DND-41 (cell line): ENCODE measurements at regions not wholly inside any gene's neighbourhood (a gene's known extent, or its start where the extent isn't known, plus 50 kb on each side); places are given as distances from the start of the nearest gene placed in this dataset.

Source experiments
- ATAC-seq: fragments of 200-7000 bp; cut with Tn5 transposase; 3 replicates; pipeline ENCODE4 v1.9.1; 2021; ENCODE audit warnings: low read depth; ENCODE audit not compliant: insufficient read depth
- DNase-seq: peaks from one replicate; pipeline ENCODE4 v3.0.0-alpha.2; 2020
- H2AFZ ChIP-seq: 2 replicates; pipeline ENCODE4 v1.6.0; 2012; ENCODE audit warnings: low read depth, low read length
- H3K27ac ChIP-seq: 2 replicates; pipeline ENCODE4 v1.5.1; 2012; ENCODE audit warnings: low read length, inconsistent platforms
- H3K27me3 ChIP-seq: fragments of 200-600 bp; sonication (generic); 2 replicates; pipeline ENCODE4 v1.6.0; 2012; ENCODE audit warnings: low read length, mild to moderate bottlenecking, inconsistent platforms; ENCODE audit not compliant: insufficient read depth, poor library complexity
- H3K36me3 ChIP-seq: 2 replicates; pipeline ENCODE4 v1.5.1; 2012; ENCODE audit warnings: low read length, inconsistent platforms; ENCODE audit not compliant: insufficient read depth
- H3K4me1 ChIP-seq: 2 replicates; pipeline ENCODE4 v1.5.1; 2012; ENCODE audit warnings: mild to moderate bottlenecking, low read length; ENCODE audit not compliant: insufficient read depth
- H3K4me2 ChIP-seq: 2 replicates; pipeline ENCODE4 v1.6.0; 2012; ENCODE audit warnings: mild to moderate bottlenecking, moderate library complexity, low read length, inconsistent platforms; ENCODE audit not compliant: insufficient read depth
- H3K4me3 ChIP-seq, 2 experiments: fragments of 200-600 bp in 1 of 2; shearing (Covaris generic) in 1 of 2; 2 replicates each; pipeline ENCODE4 v1.5.1; 2012 to 2016; ENCODE audit warnings: inconsistent platforms in 2 of 2, low read length in 2 of 2, mild to moderate bottlenecking in 2 of 2, low read depth in 1 of 2, moderate library complexity in 1 of 2
- H3K79me2 ChIP-seq: 2 replicates; pipeline ENCODE4 v1.6.0; 2012; ENCODE audit warnings: low read length, inconsistent platforms; ENCODE audit not compliant: insufficient read depth
- H3K9ac ChIP-seq: 2 replicates; pipeline ENCODE4 v1.6.0; 2012; ENCODE audit warnings: low read depth, mild to moderate bottlenecking, inconsistent platforms, low read length, moderate library complexity
- H3K9me3 ChIP-seq: 2 replicates; pipeline ENCODE4 v1.5.1; 2012; ENCODE audit warnings: low read length, moderate library complexity, mild to moderate bottlenecking, inconsistent platforms; ENCODE audit not compliant: insufficient read depth, severe bottlenecking
- H4K20me1 ChIP-seq: 2 replicates; pipeline ENCODE4 v1.6.0; 2012; ENCODE audit warnings: low read length; ENCODE audit not compliant: insufficient read depth
- CTCF ChIP-seq: IDR thresholded peaks from 2 replicates; pipeline ENCODE4 v1.5.1; 2012; ENCODE audit warnings: borderline replicate concordance, low read length, moderate library complexity, mild to moderate bottlenecking; ENCODE audit not compliant: poor library complexity, severe bottlenecking; ENCODE audit errors: extremely low read depth
- EZH2 ChIP-seq: IDR thresholded peaks from 3 replicates; pipeline ENCODE4 v1.6.1; 2012; ENCODE audit warnings: borderline replicate concordance, low read depth, mild to moderate bottlenecking, moderate library complexity, low read length, inconsistent platforms; ENCODE audit not compliant: severe bottlenecking

- H3K27ac ChIP-seq: no peak overlapping the region
- DNase-seq: no peak
- no peak overlapping the region for H3K4me3 ChIP-seq
- no peak overlapping the region for H3K4me2 ChIP-seq
- H3K9ac ChIP-seq: no peak overlapping the region
- H3K79me2 ChIP-seq: no peaks in the 10 kb centered on the region
- no peaks in the 10 kb centered on the region for H3K27me3 ChIP-seq
- H4K20me1 ChIP-seq: no peaks in the 10 kb centered on the region
- no peak for TF ChIP-seq CTCF
- no peak for TF ChIP-seq EZH2
- H3K9me3 ChIP-seq: no peaks in the 10 kb centered on the region
- no peaks in the 10 kb centered on the region for H3K36me3 ChIP-seq
- H2AFZ ChIP-seq: no peak overlapping the region
- no peaks in the 10 kb centered on the region for H3K4me1 ChIP-seq
- ATAC-seq: no peak
Measured at GRCh38 chr4:67141586-67141985, 403.7 kb downstream of the CENPC start.

GRCh38 chr4:67134616-67135015 is 410.7 kb downstream of the CENPC start:
- no peaks in the 10 kb centered on the region for H3K9me3 ChIP-seq
- H3K27ac ChIP-seq: no peak overlapping the region
- ATAC-seq: no peak
- no peaks in the 10 kb centered on the region for H3K36me3 ChIP-seq
- TF ChIP-seq CTCF (no peak), EZH2 (no peak)
- no peaks in the 10 kb centered on the region for H3K27me3 ChIP-seq
- H3K79me2 ChIP-seq: no peaks in the 10 kb centered on the region
- no peak overlapping the region for H3K4me3 ChIP-seq
- no peak for DNase-seq
- H3K4me2 ChIP-seq: no peak overlapping the region
- no peak overlapping the region for H2AFZ ChIP-seq
- no peaks in the 10 kb centered on the region for H3K4me1 ChIP-seq
- no peak overlapping the region for H3K9ac ChIP-seq
- H4K20me1 ChIP-seq: no peaks in the 10 kb centered on the region

- H3K27me3 ChIP-seq: no peaks in the 10 kb centered on the region
- H3K36me3 ChIP-seq: no peaks in the 10 kb centered on the region
- no peaks in the 10 kb centered on the region for H3K4me1 ChIP-seq
- DNase-seq: no peak
- H3K4me3 ChIP-seq: no peak overlapping the region
- no peak for ATAC-seq
- H3K27ac ChIP-seq: no peak overlapping the region
- H3K9me3 ChIP-seq: no peaks in the 10 kb centered on the region
- no peaks in the 10 kb centered on the region for H3K79me2 ChIP-seq
- H4K20me1 ChIP-seq: no peaks in the 10 kb centered on the region
- TF ChIP-seq CTCF (no peak), EZH2 (no peak)
- no peak overlapping the region for H3K4me2 ChIP-seq
- no peak overlapping the region for H2AFZ ChIP-seq
- H3K9ac ChIP-seq: no peak overlapping the region
Measured at GRCh38 chr4:67133162-67133561, 412.1 kb downstream of the CENPC start.

- Histone ChIP-seq H3K79me2 (no peaks in the 10 kb centered on the region), H3K9me3 (no peaks in the 10 kb centered on the region), H2AFZ (no peak overlapping the region), H3K4me2 (no peak overlapping the region), H3K36me3 (no peaks in the 10 kb centered on the region), H4K20me1 (no peaks in the 10 kb centered on the region), H3K27ac (no peak overlapping the region), H3K4me3 (no peak overlapping the region), H3K9ac (no peak overlapping the region), H3K27me3 (no peaks in the 10 kb centered on the region), H3K4me1 (no peaks in the 10 kb centered on the region)
- DNase-seq (no peak), ATAC-seq (no peak)
- TF ChIP-seq EZH2: no peak
- TF ChIP-seq CTCF: no peak
Measured at GRCh38 chr4:67131224-67131623, 414.1 kb downstream of the CENPC start.
